Vagina (tissue), 2 donors: ENCODE measurements at regions not wholly inside any gene's neighbourhood (a gene's known extent, or its start where the extent isn't known, plus 50 kb on each side); places are given as distances from the start of the nearest gene placed in this dataset.

Experiments used
- CTCF ChIP-seq, 3 experiments: fragments of 450-650 bp in 2 of 3; fragments of 200-600 bp in 1 of 3; sonication (generic) in 1 of 3; IDR thresholded peaks; one replicate each; pipeline ENCODE4 v1.5.1; 2017 to 2019; ENCODE audit warnings: antibody characterized with exemption in 3 of 3, mild to moderate bottlenecking in 2 of 3, moderate library complexity in 2 of 3
- POLR2A ChIP-seq, 2 donors: fragments of 450-650 bp; IDR thresholded peaks; one replicate each; pipeline ENCODE4 v1.6.1; 2017; ENCODE audit warnings: antibody characterized with exemption in 2 of 2, mild to moderate bottlenecking in 2 of 2, moderate library complexity in 2 of 2

DNA sequence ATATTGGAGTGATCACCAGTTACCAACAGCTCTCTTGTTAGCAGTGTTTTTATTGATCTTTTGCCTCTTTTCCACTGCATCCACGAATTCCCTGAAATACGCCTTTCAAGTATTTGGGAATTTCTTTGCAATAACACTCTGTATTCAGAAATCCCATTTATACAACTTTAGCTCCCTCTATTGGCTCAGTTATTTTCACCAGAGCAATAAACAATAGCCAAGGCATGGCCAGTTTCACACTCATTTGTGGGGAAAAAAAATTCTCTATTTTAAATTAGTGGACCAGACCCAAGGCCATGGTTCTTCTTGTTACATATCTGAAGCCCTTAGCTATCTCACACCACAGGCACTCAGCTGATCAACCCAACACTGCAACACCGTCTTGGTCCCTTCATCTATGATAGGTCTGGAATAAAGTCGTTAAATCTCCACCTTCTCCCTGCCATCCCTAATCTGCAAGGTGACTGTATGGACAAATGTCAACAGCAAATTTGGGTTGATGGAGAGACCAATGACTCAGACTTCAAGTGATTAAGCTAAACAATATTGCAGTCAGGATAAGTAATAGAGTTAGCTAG, 92.4 kb upstream of the TMEM260 start:
- TF ChIP-seq CTCF (IDR thresholded peaks at IDR 0.05), result no peak
- TF ChIP-seq POLR2A (IDR thresholded peaks at IDR 0.05), result no peak
